ENCODE measurements at regions not wholly inside any gene's neighbourhood (a gene's known extent, or its start where the extent isn't known, plus 50 kb on each side); places are given as distances from the start of the nearest gene placed in this dataset.
A peak's percentile ranks its signal among the peaks of the same experiment; 100 is the strongest.

GRCh38 chr22:23386822-23387580, 193.1 kb downstream of the IGLL1 start:
- Histone ChIP-seq H3K9me3 (ENCODE audit: control insufficient read depth, insufficient read depth, low read depth, low read length) (no peaks in the 10 kb centered on the region), H3K27ac (ENCODE audit: low read length) (no peak overlapping the region), H3K4me1 (ENCODE audit: control insufficient read depth, insufficient read depth, low read length) (no peaks in the 10 kb centered on the region), H3K36me3 (ENCODE audit: control insufficient read depth, insufficient read depth, low read length) (no peaks in the 10 kb centered on the region), H3K27me3 (ENCODE audit: control insufficient read depth, insufficient read depth, low read length) (no peaks in the 10 kb centered on the region), H3K4me3 (ENCODE audit: low read depth in 2 of 2, low read length in 2 of 2) (no peak overlapping the region)
- CTCF ChIA-PET, result interaction anchor here (1.3 kb wide), 1 partner anchor 230 kb away, joined by 7 read pairs; no protein-coding TSS in a partner anchor
- in situ Hi-C loops (cut with HindIII; ENCODE audit: low pct_unique_long_range_greater_than_20kb, low sequenced_read_pairs) (no loop called here), intact Hi-C loops (cut with micrococcal nuclease; ENCODE audit: unreplicated experiment) (loop anchor here (5.0 kb wide), 1 partner anchor 65 kb away; no protein-coding TSS in a partner anchor)
- POLR2A ChIA-PET, result no interaction called here
- no peak for DNase-seq (ENCODE audit: low read depth, low spot score)
- ATAC-seq, result no peak
- no TSS peak for BruUV-seq (replicated peaks)
- TF ChIP-seq REST (IDR thresholded peaks at IDR 0.05; ENCODE audit: insufficient read depth in 1 of 2, low read depth in 2 of 2, low read length in 1 of 2) (no peak), SIN3A (IDR thresholded peaks at IDR 0.05; ENCODE audit: borderline replicate concordance, insufficient read depth, low read depth, low read length) (no peak), CTCF (IDR thresholded peaks at IDR 0.05) (no peak), POLR2AphosphoS5 (IDR thresholded peaks at IDR 0.05; ENCODE audit: low read depth, low read length) (no peak), TCF7L2 (IDR thresholded peaks at IDR 0.05; ENCODE audit: low read depth, low read length) (no peak)

GRCh38 chr22:23385678-23386631, 194.1 kb downstream of the IGLL1 start:
- BruUV-seq (replicated peaks), result no TSS peak
- in situ Hi-C loops (cut with HindIII; ENCODE audit: low pct_unique_long_range_greater_than_20kb, low sequenced_read_pairs), result no loop called here
- Histone ChIP-seq H3K36me3 (ENCODE audit: control insufficient read depth, insufficient read depth, low read length) (no peaks in the 10 kb centered on the region), H3K27me3 (ENCODE audit: control insufficient read depth, insufficient read depth, low read length) (no peaks in the 10 kb centered on the region), H3K4me1 (ENCODE audit: control insufficient read depth, insufficient read depth, low read length) (no peaks in the 10 kb centered on the region), H3K4me3 (ENCODE audit: low read depth in 2 of 2, low read length in 2 of 2) (no peak overlapping the region), H3K9me3 (ENCODE audit: control insufficient read depth, insufficient read depth, low read depth, low read length) (no peaks in the 10 kb centered on the region), H3K27ac (ENCODE audit: low read length) (no peak overlapping the region)
- POLR2A ChIA-PET, result interaction anchor here (0.6 kb wide), 1 partner anchor 196 kb away, joined by 5 read pairs; no protein-coding TSS in a partner anchor
- DNase-seq (ENCODE audit: low read depth, low spot score), result peak; percentile 64
- TF ChIP-seq REST (IDR thresholded peaks at IDR 0.05; ENCODE audit: insufficient read depth in 1 of 2, low read depth in 2 of 2, low read length in 1 of 2) (no peak), CTCF (IDR thresholded peaks at IDR 0.05) (peak; percentile 93)
- peak; percentile 93 for ATAC-seq
- intact Hi-C loops (cut with micrococcal nuclease; ENCODE audit: unreplicated experiment), result loop anchor here (5.0 kb wide), 1 partner anchor 64 kb away; no protein-coding TSS in a partner anchor
- CTCF ChIA-PET, result interaction anchor here (0.6 to 1.3 kb wide), 7 partner anchors 54 to 275 kb away, joined by 3 to 7 read pairs (median 4); no protein-coding TSS in a partner anchor
